ENCODE measurements at regions not wholly inside any gene's neighbourhood (a gene's known extent, or its start where the extent isn't known, plus 50 kb on each side); places are given as distances from the start of the nearest gene placed in this dataset.

DNA sequence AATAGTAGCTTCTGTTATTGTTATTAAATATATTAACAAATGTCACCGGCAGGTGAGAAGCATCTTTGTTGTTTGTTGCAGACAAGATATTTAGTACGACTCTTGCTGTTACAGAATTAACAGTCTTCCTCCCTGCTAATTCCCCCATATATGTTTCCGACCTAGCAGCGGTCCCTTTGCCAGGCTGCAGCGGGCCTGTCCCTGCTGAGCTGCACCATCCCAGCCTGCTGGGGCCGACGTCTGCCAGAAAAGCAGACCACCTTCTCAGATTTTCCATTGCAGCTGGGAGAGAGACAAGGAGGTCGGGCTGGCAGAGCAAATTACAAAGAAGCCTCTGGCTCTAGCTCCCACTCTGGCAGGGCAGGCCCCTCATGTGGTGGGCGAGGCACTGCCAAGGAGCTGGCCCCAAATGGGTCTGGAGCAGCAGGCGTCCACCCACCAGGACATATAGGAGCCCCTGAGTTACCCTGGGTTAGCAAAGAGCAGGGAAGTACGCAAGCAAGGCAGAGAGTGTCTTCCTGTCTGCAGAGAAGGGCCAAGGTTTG lies 142.7 kb downstream of the FOXD2 start:
- no peak for TF ChIP-seq POLR2AphosphoS5 (IDR thresholded peaks at IDR 0.05)
- TF ChIP-seq, protein P1, sequence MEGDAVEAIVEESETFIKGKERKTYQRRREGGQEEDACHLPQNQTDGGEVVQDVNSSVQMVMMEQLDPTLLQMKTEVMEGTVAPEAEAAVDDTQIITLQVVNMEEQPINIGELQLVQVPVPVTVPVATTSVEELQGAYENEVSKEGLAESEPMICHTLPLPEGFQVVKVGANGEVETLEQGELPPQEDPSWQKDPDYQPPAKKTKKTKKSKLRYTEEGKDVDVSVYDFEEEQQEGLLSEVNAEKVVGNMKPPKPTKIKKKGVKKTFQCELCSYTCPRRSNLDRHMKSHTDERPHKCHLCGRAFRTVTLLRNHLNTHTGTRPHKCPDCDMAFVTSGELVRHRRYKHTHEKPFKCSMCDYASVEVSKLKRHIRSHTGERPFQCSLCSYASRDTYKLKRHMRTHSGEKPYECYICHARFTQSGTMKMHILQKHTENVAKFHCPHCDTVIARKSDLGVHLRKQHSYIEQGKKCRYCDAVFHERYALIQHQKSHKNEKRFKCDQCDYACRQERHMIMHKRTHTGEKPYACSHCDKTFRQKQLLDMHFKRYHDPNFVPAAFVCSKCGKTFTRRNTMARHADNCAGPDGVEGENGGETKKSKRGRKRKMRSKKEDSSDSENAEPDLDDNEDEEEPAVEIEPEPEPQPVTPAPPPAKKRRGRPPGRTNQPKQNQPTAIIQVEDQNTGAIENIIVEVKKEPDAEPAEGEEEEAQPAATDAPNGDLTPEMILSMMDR (IDR thresholded peaks at IDR 0.05) = no peak

Data from suprapubic skin (tissue), 3 donors.